GM21717 (cell line): ENCODE measurements at regions not wholly inside any gene's neighbourhood (a gene's known extent, or its start where the extent isn't known, plus 50 kb on each side); places are given as distances from the start of the nearest gene placed in this dataset.
"Not testable (repeated sequence)": the region's sequence is repeated elsewhere in the genome, so short reads cannot be mapped to it uniquely, and the experiment has no call there.

ENCODE experiments used
- ATAC-seq: cut with Tn5 transposase; IDR thresholded peaks from one replicate; pipeline ENCODE4 v1.9.1; 2021; ENCODE audit warnings: mild to moderate bottlenecking, moderate library complexity; ENCODE audit not compliant: unreplicated experiment

- ATAC-seq, result no peak
Measured at GRCh38 chr9:83191154-83191553, 128.2 kb upstream of the RASEF start.

DNA sequence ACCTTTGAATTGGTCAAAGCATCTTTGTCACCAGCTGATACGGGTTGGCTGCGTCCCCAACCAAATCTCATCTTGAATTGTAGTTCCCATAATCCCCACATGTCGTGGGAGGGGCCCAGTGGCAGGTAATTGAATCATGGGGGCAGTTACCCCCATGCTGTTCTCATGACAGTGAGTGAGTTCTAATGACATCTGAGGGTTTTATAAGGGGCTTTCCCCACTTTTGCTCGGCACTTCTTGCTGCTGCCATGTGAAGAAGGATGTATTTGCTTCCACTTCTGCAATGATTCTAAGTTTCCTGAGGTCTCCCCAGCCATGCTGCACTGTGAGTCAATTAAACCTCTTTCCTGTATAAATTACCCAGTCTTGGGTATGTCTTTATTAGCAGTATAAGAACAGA, 126.1 kb upstream of the RASEF start:
- ATAC-seq, result not testable (repeated sequence)

GRCh38 chr9:83188277-83188676, 125.3 kb upstream of the RASEF start:
- no peak for ATAC-seq

GRCh38 chr9:83186155-83186737, 123.3 kb upstream of the RASEF start:
- ATAC-seq, result no peak

DNA sequence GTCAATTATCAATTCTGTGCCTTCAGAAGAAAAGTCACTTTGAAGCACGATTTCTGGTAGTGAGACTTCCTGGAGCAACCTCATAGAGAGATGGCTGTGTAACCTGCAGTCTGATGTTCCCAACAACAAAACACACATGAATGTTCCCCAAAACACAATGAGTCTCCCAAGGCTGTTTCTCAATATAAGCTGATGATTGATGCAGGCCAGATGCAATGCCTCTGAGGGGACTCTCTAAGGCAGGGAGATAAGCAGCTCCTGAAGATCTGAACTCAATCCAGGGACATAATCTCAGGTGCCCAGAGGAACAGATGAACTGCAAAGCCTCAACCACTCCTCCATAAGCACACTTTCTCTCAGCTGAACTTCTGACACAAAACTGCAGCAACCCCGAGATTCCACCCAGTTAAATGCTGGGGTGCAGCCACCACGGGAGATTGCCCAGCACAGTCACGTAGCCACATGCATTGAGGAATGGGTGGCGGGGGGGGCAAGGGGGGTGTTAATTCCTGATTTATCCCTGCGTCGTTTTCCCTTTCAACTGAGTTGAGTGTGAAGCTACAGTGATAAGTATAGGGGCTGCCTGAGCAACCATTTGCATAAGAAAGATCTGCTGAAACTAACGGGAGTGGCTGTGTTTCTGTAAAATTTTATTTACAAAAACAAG, 122.7 kb upstream of the RASEF start:
- no peak for ATAC-seq

- ATAC-seq, result no peak
Measured at GRCh38 chr9:83183621-83184020, 120.7 kb upstream of the RASEF start.

DNA sequence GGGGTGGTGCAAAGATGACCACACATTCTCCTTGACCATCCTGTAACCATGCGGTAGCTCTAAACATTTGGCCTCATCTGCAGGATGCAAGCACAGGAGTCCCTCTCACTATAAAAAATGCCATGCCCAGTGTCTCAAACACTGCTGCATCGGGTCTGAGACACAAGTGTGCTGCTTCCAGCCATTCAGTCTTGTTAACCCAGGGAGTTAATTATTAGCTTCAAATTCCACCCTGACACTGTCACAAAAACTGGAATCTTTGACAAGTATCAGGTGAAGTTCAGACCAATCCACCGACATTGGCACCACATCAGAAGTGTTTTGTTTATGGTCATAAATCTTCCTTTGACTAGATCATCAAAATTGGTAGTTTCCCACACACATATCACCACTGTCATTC, 119.1 kb upstream of the RASEF start:
- ATAC-seq, result no peak

GRCh38 chr9:83178717-83179116, 115.8 kb upstream of the RASEF start:
- no peak for ATAC-seq

DNA sequence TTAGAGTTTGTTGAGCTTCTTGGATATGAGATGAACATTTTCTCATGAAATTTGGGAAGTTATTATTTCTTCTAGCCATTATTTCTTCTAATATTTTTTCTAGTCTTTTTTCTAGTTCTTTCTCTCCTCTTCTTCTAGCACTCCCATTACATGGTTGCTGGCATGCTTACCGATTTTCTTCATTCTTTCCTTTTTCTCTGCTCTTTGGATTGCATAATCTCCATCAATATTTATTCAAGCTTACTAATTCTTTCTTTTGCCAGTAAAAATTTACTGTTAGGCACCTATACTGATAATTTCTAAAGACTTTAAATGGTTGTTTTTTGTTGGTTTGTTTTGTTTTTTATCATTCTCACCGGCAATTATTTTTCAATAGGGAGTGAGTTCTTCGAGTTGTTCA, 114.8 kb upstream of the RASEF start:
- ATAC-seq, result no peak

DNA sequence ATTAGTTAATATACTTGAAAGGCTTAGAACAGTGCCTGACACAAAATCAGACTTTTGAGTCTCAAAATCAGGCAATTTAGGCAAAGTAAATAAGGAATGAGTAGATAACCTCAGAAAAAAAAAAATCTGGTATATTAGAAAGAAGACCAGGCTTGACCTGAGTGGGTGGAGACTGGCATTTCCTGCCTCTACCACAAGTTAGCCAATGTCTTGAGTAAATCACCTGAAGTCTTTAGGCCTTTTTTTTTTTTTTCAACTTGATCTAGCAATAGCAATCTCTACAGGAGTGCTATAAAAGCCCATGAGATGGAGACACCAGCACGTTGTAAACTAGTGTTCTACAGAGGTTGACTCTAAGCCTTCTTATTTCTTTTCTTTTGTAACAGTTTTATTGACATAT, 104.2 kb upstream of the RASEF start:
- ATAC-seq, result no peak

GRCh38 chr9:83166372-83166771, 103.4 kb upstream of the RASEF start:
- ATAC-seq, result no peak

- ATAC-seq, result no peak
Measured at GRCh38 chr9:83155733-83156132, 92.8 kb upstream of the RASEF start.

GRCh38 chr9:83154821-83155220, 91.9 kb upstream of the RASEF start:
- ATAC-seq, result peak; percentile 59

DNA sequence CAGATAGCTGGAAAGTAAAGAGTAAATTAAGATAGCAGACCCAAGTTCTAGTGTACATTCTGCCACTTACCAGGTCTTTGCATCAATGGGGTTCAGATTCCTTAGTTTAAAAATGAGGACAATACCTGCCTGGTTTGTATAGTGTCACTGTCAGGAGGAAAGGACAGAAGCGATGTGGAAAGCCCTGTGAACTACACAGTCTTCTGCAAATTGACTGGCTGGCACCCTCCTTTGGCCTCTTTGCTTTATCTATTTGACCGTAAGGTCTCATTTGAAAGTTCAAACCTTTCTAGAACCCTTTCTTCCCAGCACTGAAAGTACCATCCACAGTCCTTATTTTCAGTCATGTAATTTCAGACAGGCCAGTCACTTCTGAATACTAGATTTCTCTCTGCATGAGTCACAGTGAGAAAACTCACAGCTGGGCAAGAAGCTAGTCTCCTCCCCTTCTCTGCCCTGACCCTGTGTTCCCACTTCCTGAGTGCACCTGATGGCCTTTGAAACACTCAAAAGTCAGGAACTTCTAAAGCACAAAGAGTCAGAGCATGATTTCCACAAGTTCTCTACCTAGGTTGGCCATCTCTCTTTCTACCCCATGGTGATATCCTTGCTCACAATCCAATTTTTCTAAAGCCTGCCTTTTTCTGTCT, 91.3 kb upstream of the RASEF start:
- peak; percentile 98 for ATAC-seq

DNA sequence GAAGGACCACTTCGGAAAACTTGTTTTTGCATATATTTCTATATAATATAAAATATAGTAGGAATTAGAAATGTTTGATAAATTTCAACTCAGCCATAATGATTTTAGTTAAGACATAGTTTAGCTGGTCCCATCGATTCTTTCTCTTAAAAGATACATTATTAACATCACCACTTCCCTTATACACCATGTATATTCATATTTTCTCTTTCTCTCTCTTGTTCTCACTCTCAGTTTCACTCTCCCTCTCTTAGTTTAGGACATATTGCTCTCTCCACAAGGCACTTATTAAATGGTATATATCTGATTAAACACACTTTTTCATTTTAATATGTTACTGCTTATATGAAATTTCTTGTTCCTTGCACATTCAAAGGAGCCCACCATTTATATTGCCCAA, 90.1 kb upstream of the RASEF start:
- ATAC-seq, result no peak

- no peak for ATAC-seq
Measured at GRCh38 chr9:83151627-83152137, 88.7 kb upstream of the RASEF start.

GRCh38 chr9:83147315-83148149, 84.6 kb upstream of the RASEF start:
- ATAC-seq, result no peak

GRCh38 chr9:83146325-83146724, 83.4 kb upstream of the RASEF start:
- ATAC-seq, result no peak

DNA sequence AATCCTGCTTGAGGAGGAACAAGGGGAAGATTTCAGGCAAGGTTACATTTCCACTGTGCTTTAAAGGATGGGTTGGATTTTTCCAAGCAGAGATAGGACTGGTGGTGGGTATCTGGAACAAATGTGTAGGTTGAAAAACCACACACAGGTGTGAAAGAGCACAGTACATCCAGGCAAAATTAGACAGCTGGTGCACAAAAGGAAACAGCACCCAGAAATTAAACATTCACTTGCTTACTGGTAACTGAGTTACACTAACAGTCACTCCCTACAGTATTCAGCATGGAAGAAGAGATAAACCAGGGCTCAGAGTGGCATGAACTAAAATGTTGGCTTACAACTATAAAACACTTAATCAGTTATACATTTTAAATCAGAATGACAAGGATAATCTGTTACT, 81.5 kb upstream of the RASEF start:
- no peak for ATAC-seq

- ATAC-seq, result no peak
Measured at GRCh38 chr9:83142389-83142788, 79.4 kb upstream of the RASEF start.

DNA sequence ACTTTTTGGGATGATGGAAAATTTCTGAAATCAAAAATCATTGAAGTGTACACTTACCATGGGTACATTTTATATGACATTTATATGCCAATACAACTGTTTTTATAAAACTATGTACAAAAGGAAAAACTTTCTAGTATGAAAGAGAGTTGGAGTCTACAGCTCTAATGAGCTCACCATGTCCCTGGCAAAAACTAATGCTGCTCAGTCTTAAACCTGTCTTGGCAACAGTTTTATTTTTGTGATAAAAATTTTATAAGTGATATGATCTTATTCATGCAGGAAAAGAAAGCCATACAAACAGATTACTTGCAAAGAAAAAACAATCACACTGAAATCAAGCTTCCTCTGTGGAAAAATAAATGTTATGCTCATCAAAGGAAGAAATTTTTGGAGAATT, 78.9 kb upstream of the RASEF start:
- ATAC-seq, result no peak
